Erythroblast (primary cell): ENCODE measurements at regions not wholly inside any gene's neighbourhood (a gene's known extent, or its start where the extent isn't known, plus 50 kb on each side); places are given as distances from the start of the nearest gene placed in this dataset.

Experiments used
- GATA1 ChIP-seq: IDR thresholded peaks from 2 replicates; pipeline ENCODE4 v1.6.1; 2011; ENCODE audit warnings: low read depth, mild to moderate bottlenecking, control low read depth, low read length, moderate library complexity
- POLR2A ChIP-seq: IDR thresholded peaks from 2 replicates; pipeline ENCODE4 v1.6.1; 2011; ENCODE audit warnings: mild to moderate bottlenecking, low read length

GRCh38 chr15:35211240-35211902 is 126.3 kb upstream of the NANOGP8 start:
- no peak for TF ChIP-seq POLR2A
- TF ChIP-seq GATA1: no peak
